ENCODE measurements at regions not wholly inside any gene's neighbourhood (a gene's known extent, or its start where the extent isn't known, plus 50 kb on each side); places are given as distances from the start of the nearest gene placed in this dataset.

- WGBS, result 98% methylated on average over 1 of the region's 1 CpG
- intact Hi-C loops (cut with DNase I), result no loop called here
- H3K36me3 ChIP-seq, result no peaks in the 10 kb centered on the region
- no peaks in the 10 kb centered on the region for H3K9me3 ChIP-seq
- no peaks in the 10 kb centered on the region for H3K4me1 ChIP-seq (replicated peaks)
- H3K27me3 ChIP-seq (replicated peaks; ENCODE audit: insufficient read depth), result no peaks in the 10 kb centered on the region
- DNase-seq (ENCODE audit: low spot score), result no peak
- no peak overlapping the region for H3K27ac ChIP-seq
- TF ChIP-seq CTCF (IDR thresholded peaks at IDR 0.05) (no peak), POLR2AphosphoS5 (IDR thresholded peaks at IDR 0.05) (no peak)
- H3K4me3 ChIP-seq, result no peak overlapping the region
These were observed 748.7 kb downstream of the TNS3 start for GRCh38 chr7:46833197-46833596.

- Histone ChIP-seq H3K4me3 (no peak overlapping the region), H3K9me3 (no peaks in the 10 kb centered on the region), H3K36me3 (no peaks in the 10 kb centered on the region), H3K4me1 (replicated peaks) (no peaks in the 10 kb centered on the region), H3K27me3 (replicated peaks; ENCODE audit: insufficient read depth) (no peaks in the 10 kb centered on the region), H3K27ac (no peak overlapping the region)
- TF ChIP-seq CTCF (IDR thresholded peaks at IDR 0.05), result no peak
- TF ChIP-seq POLR2A (IDR thresholded peaks at IDR 0.05), result no peak
- TF ChIP-seq POLR2AphosphoS5 (IDR thresholded peaks at IDR 0.05), result no peak
- WGBS, result 74% methylated on average over 2 of the region's 2 CpGs
- intact Hi-C loops (cut with DNase I), result no loop called here
- no peak for DNase-seq (ENCODE audit: low spot score)
These were observed 749.8 kb downstream of the TNS3 start for GRCh38 chr7:46832136-46832535.

GRCh38 chr7:46819819-46820218 is 762.1 kb downstream of the TNS3 start:
- H3K9me3 ChIP-seq, result no peaks in the 10 kb centered on the region
- H3K4me3 ChIP-seq, result no peak overlapping the region
- H3K27ac ChIP-seq, result no peak overlapping the region
- H3K36me3 ChIP-seq, result no peaks in the 10 kb centered on the region
- no peak for DNase-seq (ENCODE audit: low spot score)
- no peak for TF ChIP-seq POLR2AphosphoS5 (IDR thresholded peaks at IDR 0.05)
- TF ChIP-seq CTCF (IDR thresholded peaks at IDR 0.05), result no peak
- no peak for TF ChIP-seq POLR2A (IDR thresholded peaks at IDR 0.05)
- WGBS, result 93% methylated on average over 7 of the region's 7 CpGs
- intact Hi-C loops (cut with DNase I), result no loop called here
- no peaks in the 10 kb centered on the region for H3K4me1 ChIP-seq (replicated peaks)
- H3K27me3 ChIP-seq (replicated peaks; ENCODE audit: insufficient read depth), result no peaks in the 10 kb centered on the region

- H3K4me3 ChIP-seq, result no peak overlapping the region
- DNase-seq (ENCODE audit: low spot score), result no peak
- H3K36me3 ChIP-seq, result no peaks in the 10 kb centered on the region
- H3K4me1 ChIP-seq (replicated peaks), result no peaks in the 10 kb centered on the region
- no peak overlapping the region for H3K27ac ChIP-seq
- no peak for TF ChIP-seq POLR2AphosphoS5 (IDR thresholded peaks at IDR 0.05)
- TF ChIP-seq CTCF (IDR thresholded peaks at IDR 0.05), result no peak
- H3K27me3 ChIP-seq (replicated peaks; ENCODE audit: insufficient read depth), result no peaks in the 10 kb centered on the region
- no peaks in the 10 kb centered on the region for H3K9me3 ChIP-seq
- intact Hi-C loops (cut with DNase I), result no loop called here
- WGBS, result 71% methylated on average over 4 of the region's 4 CpGs
These were observed 767.2 kb downstream of the TNS3 start for GRCh38 chr7:46814516-46815250.

GRCh38 chr7:46812101-46812675 is 769.7 kb downstream of the TNS3 start:
- intact Hi-C loops (cut with DNase I), result no loop called here
- H3K4me3 ChIP-seq, result no peak overlapping the region
- TF ChIP-seq POLR2AphosphoS5 (IDR thresholded peaks at IDR 0.05) (no peak), POLR2A (IDR thresholded peaks at IDR 0.05) (no peak), CTCF (IDR thresholded peaks at IDR 0.05) (no peak)
- 74% methylated on average over 7 of the region's 7 CpGs for WGBS
- no peaks in the 10 kb centered on the region for H3K9me3 ChIP-seq
- H3K4me1 ChIP-seq (replicated peaks), result no peaks in the 10 kb centered on the region
- no peaks in the 10 kb centered on the region for H3K27me3 ChIP-seq (replicated peaks; ENCODE audit: insufficient read depth)
- no peak for DNase-seq (ENCODE audit: low spot score)
- no peaks in the 10 kb centered on the region for H3K36me3 ChIP-seq
- no peak overlapping the region for H3K27ac ChIP-seq
